CD4-positive, alpha-beta T cell treated with Interleukin-10 for 1 hour (primary cell): ENCODE measurements at regions not wholly inside any gene's neighbourhood (a gene's known extent, or its start where the extent isn't known, plus 50 kb on each side); places are given as distances from the start of the nearest gene placed in this dataset.
"Not testable (repeated sequence)": the region's sequence is repeated elsewhere in the genome, so short reads cannot be mapped to it uniquely, and the experiment has no call there.

Experiments used
- DNase-seq: peaks from one replicate; pipeline ENCODE4 v3.0.0-alpha.2; 2020

DNA sequence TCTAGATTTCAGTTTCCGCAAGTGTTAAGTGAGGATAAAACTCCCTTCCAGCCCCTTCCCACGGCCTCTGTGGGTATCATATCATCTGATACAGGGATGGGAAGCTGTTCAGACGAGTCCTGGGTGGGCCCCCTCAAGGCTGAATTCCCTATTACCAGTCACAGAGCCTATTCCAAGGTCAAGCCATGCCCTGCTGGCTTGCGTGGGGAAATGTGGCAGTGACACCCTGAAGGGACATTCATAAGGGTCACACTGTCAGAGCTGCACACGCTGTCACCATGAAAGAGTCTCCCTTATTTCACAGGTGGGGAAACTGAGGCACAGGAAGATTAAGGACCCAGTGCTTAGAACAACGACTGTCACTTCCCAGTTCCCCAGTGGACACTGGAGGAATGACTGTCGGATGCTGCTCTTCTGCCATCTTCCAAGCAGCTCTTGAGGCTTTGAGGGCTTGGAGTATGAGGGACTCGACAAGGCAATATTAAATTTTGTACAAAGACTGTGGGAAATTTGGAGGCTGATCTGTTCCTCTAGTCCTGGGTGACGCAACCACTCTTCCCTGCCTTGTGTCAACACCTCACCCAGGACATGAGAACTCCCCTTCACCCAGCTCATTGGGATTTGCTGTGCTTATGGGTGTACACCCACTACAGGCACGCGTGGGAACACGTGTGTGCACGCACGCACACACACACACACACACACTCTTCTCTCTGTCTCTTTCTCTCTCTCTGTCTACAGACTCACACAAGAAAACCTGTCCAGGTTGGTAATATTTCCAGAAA is 386.0 kb downstream of the RPS24 start:
- DNase-seq = no peak

DNA sequence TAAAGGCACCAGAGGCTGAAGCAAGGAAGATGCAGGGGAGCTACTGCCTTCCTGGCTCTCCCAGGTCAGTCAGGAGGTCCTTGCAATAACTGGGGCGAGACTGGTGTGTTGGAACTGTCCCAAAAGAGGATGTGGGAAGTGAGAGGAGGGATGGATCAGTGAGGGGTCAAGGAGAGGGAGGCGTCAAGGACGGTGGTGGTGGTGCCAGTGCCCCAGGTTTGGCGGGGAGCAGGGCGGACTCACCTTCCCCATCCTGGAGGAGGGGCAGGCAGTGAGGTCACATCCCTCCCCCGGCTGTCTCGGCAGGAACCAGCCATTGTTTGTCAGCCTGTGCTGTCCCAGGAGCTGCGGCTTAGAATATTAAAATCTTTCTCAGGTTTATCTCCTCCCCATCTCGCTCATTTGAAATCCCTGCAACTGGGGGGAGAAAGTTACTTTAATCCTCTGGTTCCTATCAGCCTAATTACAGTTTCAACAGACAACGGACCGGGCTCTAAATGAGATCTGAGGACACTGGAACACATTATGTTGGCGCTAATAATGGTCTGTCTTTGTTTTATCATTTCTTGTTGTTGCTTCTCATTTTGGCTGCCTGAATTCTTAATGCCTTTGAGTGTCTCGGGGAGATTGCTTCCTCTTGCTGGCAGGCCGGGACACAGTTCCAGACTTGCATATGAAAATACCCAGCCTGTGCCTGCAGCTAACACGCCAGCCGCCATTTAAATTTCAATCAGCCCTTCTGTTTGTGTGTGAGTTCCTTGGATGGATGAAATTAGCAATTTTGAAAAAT is 387.5 kb downstream of the RPS24 start:
- no peak for DNase-seq

- not testable (repeated sequence) for DNase-seq
Measured at GRCh38 chr10:78424050-78424449, 390.4 kb downstream of the RPS24 start.

DNA sequence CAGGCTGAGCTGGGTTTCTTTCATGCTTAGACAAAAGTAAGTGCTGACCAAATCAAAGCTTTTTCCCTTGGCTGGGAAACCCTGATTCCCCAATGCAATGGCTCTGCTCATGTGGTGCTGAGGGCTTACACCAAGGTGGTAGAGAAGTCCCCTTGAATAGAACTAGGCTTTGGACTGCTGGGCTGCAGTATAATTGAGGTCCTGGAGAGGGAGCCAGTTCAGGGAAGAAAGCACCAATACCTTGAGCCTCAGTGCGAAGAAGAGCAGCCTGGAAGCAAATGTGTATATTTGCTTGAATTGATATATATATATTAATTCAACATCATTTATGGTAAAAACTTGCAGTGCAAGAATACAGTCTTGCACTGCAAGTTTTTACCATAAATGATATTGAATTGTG is 391.1 kb downstream of the RPS24 start:
- DNase-seq = no peak

DNA sequence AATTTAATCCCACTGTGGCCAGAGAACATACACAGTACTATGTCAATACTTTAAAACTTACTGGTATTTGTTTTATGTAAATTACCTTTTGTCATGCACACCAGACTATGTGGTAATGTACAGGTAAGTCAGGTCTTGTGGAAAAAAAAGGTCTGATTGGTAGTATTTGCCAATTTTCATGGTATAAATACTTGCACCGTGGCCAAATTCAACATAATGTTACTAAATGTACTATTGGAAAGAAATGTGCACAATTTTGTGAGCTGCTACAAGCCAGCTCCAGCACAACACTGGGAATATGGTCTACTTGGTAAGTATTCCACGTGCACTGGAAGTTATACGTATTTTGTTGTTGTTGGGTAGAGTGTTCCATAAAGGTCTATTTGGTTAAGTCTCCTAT is 392.5 kb downstream of the RPS24 start:
- no peak for DNase-seq

DNA sequence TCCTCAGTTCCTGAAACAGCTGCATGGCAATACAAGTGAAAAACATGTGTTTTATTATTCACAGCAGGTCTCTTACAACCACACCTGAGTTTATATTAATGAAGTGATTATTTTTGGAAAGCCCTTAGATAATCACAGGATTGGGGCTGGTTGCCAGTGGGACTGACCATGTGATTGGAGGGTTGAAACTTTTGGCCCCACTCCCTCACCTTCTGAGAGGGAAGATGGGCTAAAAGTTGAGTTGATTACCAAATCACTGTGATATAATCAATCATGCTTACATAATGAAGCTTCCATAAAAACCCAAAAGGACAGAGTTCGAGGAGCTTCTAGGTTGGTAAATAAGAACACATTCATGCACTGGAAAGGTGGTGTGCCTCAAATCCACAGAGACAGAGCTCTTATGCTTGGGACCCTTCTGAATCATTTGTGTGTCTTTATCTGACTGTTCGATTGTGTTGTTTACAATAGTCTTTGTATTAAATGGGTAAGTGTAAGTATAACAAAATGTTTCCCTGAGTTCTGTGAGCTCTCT is 393.9 kb downstream of the RPS24 start:
- no peak for DNase-seq

DNA sequence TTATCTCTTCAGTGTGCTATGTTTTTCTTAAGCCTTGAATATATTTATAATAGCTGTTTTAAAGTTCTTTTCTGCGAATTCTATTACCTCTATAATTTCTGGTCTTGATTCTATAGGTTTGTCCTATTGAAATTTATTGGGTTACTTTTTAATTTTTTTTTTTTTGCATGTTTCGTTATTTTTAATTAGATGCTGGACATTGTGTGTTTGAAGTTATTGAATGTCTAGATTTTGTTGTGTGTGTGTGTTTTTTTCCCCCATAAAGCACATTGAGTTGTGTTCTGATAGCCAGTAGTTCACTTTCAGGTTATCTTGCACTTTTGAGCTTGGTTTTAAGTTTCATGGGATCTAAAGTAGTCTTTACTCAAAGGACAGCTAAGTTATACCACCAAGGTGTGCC is 394.9 kb downstream of the RPS24 start:
- no peak for DNase-seq

- no peak for DNase-seq
Measured at GRCh38 chr10:78429984-78430383, 396.3 kb downstream of the RPS24 start.

- no peak for DNase-seq
Measured at GRCh38 chr10:78432583-78432982, 398.9 kb downstream of the RPS24 start.

- DNase-seq = no peak
Measured at GRCh38 chr10:78433076-78433595, 399.5 kb downstream of the RPS24 start.

GRCh38 chr10:78433766-78434535 is 400.3 kb downstream of the RPS24 start:
- DNase-seq = no peak

DNA sequence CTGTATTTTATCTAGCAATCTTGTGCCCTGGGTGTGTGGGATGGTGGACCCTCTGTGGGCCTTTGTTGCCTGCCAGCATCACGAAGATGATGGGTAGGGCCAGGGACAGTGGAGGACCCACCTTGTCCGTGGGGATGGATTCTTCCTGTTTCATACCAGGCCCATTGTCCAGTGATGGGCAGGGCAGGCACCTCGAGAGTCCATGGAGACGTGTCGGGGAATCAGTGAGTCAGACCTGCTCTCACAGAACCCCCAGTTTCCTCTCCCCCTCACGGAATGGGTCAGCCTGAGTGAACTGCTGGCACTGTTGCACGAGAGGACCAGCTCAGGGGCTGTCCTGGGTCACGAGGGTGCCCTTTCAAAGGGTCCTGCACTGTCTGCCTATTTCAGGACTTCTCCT is 401.2 kb downstream of the RPS24 start:
- no peak for DNase-seq

DNA sequence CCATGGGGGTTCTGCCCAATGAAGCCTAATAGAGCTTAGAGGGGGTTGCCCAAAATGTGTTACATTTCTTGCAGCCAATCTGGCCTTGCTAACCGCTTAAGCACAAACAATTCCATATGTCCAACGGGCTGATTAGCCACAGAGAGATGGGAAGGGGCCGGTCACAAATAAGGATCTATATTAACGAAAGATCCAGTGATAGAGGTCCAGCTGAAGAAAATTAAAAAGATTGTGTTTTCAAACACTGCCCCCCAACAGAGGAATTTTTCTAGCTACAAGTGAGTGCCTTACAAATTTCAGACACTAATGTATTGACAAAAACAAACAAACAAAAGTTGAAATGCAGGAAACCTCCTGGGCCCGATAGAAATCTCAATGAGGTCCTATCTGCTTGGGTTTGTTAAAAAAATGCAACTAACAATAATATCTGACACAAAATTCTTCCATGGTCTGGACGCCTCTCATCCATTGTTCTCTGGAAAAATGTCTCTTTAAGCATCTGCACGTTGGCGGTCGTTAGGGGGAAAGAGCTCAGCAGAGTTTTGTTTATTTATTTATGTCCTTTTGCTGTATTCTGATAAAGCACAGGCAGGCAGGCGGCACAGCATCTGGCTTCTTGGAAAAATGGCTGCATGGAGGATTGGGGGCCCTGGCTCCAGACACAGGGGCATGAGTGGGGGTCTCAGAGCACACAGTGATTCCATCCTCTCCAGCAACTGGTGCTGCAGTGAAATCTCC is 402.0 kb downstream of the RPS24 start:
- DNase-seq = no peak

DNA sequence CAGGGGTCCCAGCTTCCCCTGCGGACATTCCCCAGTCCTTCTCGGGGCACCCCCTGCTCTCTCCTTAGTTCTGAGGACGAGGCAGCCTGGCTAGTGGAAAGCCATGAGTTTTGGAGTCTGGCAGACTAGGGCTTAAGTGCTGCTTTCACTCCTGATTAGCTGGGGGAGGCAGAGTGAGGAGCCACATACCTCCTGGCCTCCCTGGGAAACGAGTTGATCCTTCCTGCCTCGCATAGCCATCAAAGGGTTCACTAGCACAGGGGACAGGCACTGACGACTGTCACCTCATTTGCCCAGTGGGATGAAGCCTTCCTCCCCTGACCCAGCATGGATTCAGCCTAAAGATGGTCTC is 402.5 kb downstream of the RPS24 start:
- no peak for DNase-seq

GRCh38 chr10:78436706-78437406 is 403.2 kb downstream of the RPS24 start:
- no peak for DNase-seq

GRCh38 chr10:78437407-78437768 is 403.7 kb downstream of the RPS24 start:
- no peak for DNase-seq

DNA sequence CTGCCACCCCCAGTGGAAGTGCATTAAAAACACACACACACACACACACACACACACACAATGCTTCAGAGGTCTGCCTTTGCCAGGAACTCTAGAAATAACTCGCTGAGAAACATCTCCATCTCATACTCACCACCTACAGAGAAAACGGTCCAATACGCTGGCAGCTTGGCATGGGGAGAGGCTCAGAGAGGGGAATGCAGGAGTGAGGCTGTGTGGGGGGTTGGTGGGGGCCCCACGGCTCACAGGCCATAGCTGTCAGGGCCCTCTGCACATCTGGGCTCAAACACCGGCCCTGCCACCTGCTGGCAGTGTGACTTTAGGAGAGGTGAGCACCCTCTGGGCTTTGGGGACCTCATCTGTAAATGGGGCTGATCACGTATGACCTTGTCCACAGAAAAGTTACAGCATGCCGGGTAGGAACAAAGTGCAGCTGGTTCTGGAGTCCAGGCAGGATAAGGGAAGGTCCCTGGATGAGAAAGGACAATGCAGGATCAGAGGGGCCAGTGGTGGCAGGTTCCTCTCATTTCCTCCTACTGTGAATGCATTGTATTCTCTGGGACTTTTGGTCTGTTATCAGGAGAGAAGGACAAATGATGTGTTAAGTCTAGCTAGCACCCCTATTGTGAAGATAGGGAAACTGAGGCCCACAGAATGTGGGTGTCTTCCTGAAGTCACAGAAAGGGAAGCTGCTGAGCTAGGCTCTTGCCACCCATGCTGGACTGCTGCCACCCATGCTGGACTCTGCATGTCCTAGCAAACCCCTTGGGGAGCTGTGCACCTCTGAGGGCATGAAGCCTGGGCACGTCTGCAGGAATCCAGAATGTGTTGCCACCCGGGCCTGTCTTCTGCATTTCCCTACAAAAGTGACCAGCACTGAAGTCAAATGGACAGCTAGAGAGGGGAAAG is 404.6 kb downstream of the RPS24 start:
- DNase-seq = peak; percentile 3

DNA sequence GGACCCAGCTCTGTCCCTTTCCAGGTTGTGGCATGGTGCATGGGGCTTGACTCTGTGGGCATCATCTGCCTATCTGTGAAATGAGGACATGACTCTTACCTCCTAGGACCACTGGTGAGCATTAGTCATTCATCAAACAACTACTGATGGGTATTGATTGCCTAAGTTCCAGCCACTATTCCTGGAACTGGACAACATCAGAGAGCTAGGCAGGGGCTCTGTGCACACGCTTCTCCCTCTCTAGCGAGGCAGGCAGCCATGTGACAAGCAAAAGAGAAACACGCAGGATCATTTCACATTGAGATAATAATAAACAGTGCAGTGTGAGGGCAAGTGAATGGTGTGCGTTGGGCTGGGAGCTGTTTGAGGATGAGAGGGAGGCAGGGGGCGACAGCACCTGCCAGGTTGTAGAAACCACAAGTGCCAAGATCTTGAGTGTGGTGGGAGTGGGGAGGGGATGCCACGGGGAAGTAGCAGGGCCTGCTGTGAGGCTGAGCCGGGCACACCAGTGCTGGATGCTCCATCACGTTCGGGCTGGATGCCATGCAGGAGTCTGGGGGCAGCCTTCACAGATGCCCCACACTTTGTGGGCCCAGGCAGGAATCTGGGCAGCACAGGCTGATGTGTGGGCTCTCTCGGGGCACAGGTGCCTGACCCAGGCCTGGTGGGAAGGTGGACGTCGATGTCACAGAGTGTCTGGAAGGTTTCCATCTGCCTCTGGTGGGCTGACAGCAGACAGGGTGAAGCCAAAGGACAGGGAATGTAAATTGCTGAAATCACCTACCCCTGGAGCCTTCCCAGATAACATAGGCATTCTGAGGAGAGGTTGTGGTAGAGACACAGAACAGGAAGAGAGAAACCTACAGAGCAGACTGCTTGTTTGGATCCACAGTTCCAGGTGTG is 405.5 kb downstream of the RPS24 start:
- no peak for DNase-seq

- no peak for DNase-seq
Measured at GRCh38 chr10:78441010-78441409, 407.3 kb downstream of the RPS24 start.

- DNase-seq = no peak
Measured at GRCh38 chr10:78441694-78442093, 408.0 kb downstream of the RPS24 start.
